ENCODE measurements at regions not wholly inside any gene's neighbourhood (a gene's known extent, or its start where the extent isn't known, plus 50 kb on each side); places are given as distances from the start of the nearest gene placed in this dataset.
"Not testable (repeated sequence)": the region's sequence is repeated elsewhere in the genome, so short reads cannot be mapped to it uniquely, and the experiment has no call there.

- TF ChIP-seq CTCF (IDR thresholded peaks at IDR 0.05; ENCODE audit: insufficient read depth, low read length, poor library complexity, severe bottlenecking): no peak
- no peak for DNase-seq (ENCODE audit: low read depth)
- no peaks in the 10 kb centered on the region for H3K36me3 ChIP-seq (ENCODE audit: control insufficient read depth, insufficient read depth, low read length)
- H3K4me3 ChIP-seq (ENCODE audit: low read depth, low read length): no peak overlapping the region
- peaks cover 4% of the 10 kb centered on the region for H3K27me3 ChIP-seq (ENCODE audit: control insufficient read depth, insufficient read depth, low read length)
Observed at GRCh38 chrX:3791449-3791848, 78.0 kb upstream of the PRKX start.

- DNase-seq (ENCODE audit: low read depth): no peak
- no peak overlapping the region for H3K4me3 ChIP-seq (ENCODE audit: low read depth, low read length)
- no peaks in the 10 kb centered on the region for H3K36me3 ChIP-seq (ENCODE audit: control insufficient read depth, insufficient read depth, low read length)
- peaks cover 4% of the 10 kb centered on the region for H3K27me3 ChIP-seq (ENCODE audit: control insufficient read depth, insufficient read depth, low read length)
- TF ChIP-seq CTCF (IDR thresholded peaks at IDR 0.05; ENCODE audit: insufficient read depth, low read length, poor library complexity, severe bottlenecking): no peak
Observed at GRCh38 chrX:3788494-3789233, 75.2 kb upstream of the PRKX start.

- Histone ChIP-seq H3K27me3 (ENCODE audit: control insufficient read depth, insufficient read depth, low read length) (peaks cover 4% of the 10 kb centered on the region), H3K4me3 (ENCODE audit: low read depth, low read length) (no peak overlapping the region), H3K36me3 (ENCODE audit: control insufficient read depth, insufficient read depth, low read length) (no peaks in the 10 kb centered on the region)
- TF ChIP-seq CTCF (IDR thresholded peaks at IDR 0.05; ENCODE audit: insufficient read depth, low read length, poor library complexity, severe bottlenecking): no peak
- DNase-seq (ENCODE audit: low read depth): no peak
Observed at GRCh38 chrX:3787856-3788255, 74.4 kb upstream of the PRKX start.

- DNase-seq (ENCODE audit: low read depth); H3K36me3 ChIP-seq (ENCODE audit: control insufficient read depth, insufficient read depth, low read length); H3K4me3 ChIP-seq (ENCODE audit: low read depth, low read length); H3K27me3 ChIP-seq (ENCODE audit: control insufficient read depth, insufficient read depth, low read length): not testable (repeated sequence)
Observed at GRCh38 chrX:3785822-3786221, 72.4 kb upstream of the PRKX start.

- Histone ChIP-seq H3K4me3 (ENCODE audit: low read depth, low read length) (no peak overlapping the region), H3K27me3 (ENCODE audit: control insufficient read depth, insufficient read depth, low read length) (no peaks in the 10 kb centered on the region), H3K36me3 (ENCODE audit: control insufficient read depth, insufficient read depth, low read length) (no peaks in the 10 kb centered on the region)
- no peak for DNase-seq (ENCODE audit: low read depth)
- no peak for TF ChIP-seq CTCF (IDR thresholded peaks at IDR 0.05; ENCODE audit: insufficient read depth, low read length, poor library complexity, severe bottlenecking)
Observed at GRCh38 chrX:3780564-3780963, 67.1 kb upstream of the PRKX start.

GRCh38 chrX:3779546-3779945 lies 66.1 kb upstream of the PRKX start:
- no peak for TF ChIP-seq CTCF (IDR thresholded peaks at IDR 0.05; ENCODE audit: insufficient read depth, low read length, poor library complexity, severe bottlenecking)

More at GRCh38 chrX:3779546-3779945, 66.1 kb upstream of the PRKX start:
- DNase-seq (ENCODE audit: low read depth): no peak
- H3K36me3 ChIP-seq (ENCODE audit: control insufficient read depth, insufficient read depth, low read length): no peaks in the 10 kb centered on the region
- H3K27me3 ChIP-seq (ENCODE audit: control insufficient read depth, insufficient read depth, low read length): no peaks in the 10 kb centered on the region
- no peak overlapping the region for H3K4me3 ChIP-seq (ENCODE audit: low read depth, low read length)

All from kidney epithelial cell (primary cell).